ENCODE measurements at regions not wholly inside any gene's neighbourhood (a gene's known extent, or its start where the extent isn't known, plus 50 kb on each side); places are given as distances from the start of the nearest gene placed in this dataset.

GRCh38 chr1:219670426-219671149, 57.7 kb upstream of the ZC3H11B start:
- DNase-seq (ENCODE audit: low read depth in 2 of 2) = no peak

DNA sequence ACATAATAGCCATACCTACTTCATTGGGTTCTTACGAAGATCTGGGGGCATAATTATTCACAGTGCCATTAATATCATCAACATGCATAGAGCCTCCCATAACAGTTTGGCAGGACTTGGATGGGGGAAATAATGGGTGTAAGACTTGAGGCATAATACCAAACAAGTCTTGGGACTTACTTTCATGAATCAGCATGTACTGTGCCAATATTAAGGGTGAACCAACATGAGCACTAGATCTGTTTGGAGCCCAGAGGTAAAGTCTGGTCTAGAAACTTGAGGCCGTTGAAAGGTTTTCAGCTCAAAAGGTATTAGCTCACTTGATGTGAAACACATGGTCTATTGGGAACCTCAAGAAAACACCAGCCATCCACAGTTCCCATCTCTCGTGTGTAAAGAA, 56.7 kb upstream of the ZC3H11B start:
- no peak for DNase-seq (ENCODE audit: low read depth in 2 of 2)

GRCh38 chr1:219669042-219669441, 56.1 kb upstream of the ZC3H11B start:
- DNase-seq (ENCODE audit: low read depth in 2 of 2) = no peak

GRCh38 chr1:219668446-219668845, 55.5 kb upstream of the ZC3H11B start:
- no peak for DNase-seq (ENCODE audit: low read depth in 2 of 2)

DNA sequence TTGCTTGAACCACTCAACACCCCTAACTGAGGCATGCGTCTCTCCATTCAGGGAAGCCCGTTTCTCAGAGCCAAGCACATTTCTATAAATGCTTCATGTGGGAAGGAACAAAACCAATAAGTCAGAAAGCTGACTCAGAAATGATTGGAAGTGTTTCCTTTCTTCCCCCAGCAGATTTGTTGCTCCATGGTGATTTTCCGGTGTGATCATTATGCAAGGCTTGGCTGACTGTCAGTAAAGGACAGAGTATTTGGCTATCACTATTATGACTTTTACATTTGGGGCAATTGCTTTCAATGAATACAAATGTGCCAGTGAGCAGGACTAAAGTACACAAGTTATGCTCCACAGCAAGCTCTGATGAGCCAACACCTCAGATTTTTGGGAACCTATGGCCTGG, 53.3 kb upstream of the ZC3H11B start:
- no peak for DNase-seq (ENCODE audit: low read depth in 2 of 2)

DNA sequence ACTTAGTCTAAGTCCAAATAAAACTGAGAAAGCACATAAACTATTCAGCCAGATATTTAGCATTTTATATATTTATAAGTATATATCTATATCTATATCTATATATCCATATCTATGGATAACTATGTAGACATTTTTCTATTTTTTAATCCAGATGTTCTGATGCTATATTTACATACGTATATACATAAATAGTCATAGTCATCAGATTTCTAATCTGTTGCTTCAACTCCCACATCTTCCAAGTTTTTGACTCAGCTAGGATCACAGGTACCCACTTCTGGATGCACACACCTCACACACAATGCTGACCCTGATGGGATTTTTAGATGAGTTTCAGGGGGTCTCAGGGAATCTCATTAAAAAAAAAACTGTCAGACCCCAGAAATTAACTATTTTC, 52.2 kb upstream of the ZC3H11B start:
- no peak for DNase-seq (ENCODE audit: low read depth in 2 of 2)

- no peak for DNase-seq (ENCODE audit: low read depth in 2 of 2)
Measured at GRCh38 chr1:219664310-219665029, 51.6 kb upstream of the ZC3H11B start.

Data from stimulated activated CD4-positive, alpha-beta T cell treated with anti-CD3 and anti-CD28 coated beads, Interleukin-4, amount 100 ng/mL, for 48 hours (primary cell).